Chondrocyte (in vitro differentiated cells): ENCODE measurements at regions not wholly inside any gene's neighbourhood (a gene's known extent, or its start where the extent isn't known, plus 50 kb on each side); places are given as distances from the start of the nearest gene placed in this dataset.

Experiments
- DNase-seq: peaks from one replicate; pipeline ENCODE4 v3.0.0; 2021; ENCODE audit warnings: mixed read lengths, low spot score
- H3K27ac Mint-ChIP-seq: one replicate; pipeline ENCODE4 v1.8.0; 2021; ENCODE audit warnings: mild to moderate bottlenecking, moderate library complexity, mixed read lengths; ENCODE audit not compliant: unreplicated experiment
- H3K27me3 Mint-ChIP-seq: 2 replicates; pipeline ENCODE4 v1.8.0; 2021; ENCODE audit warnings: low read depth, mixed read lengths
- H3K36me3 Mint-ChIP-seq: 2 replicates; pipeline ENCODE4 v1.8.0; 2021; ENCODE audit warnings: low read depth, mixed read lengths
- H3K4me1 Mint-ChIP-seq: 2 replicates; pipeline ENCODE4 v1.8.0; 2021; ENCODE audit warnings: low read depth, mild to moderate bottlenecking, mixed read lengths
- H3K4me3 Mint-ChIP-seq: one replicate; pipeline ENCODE4 v1.8.0; 2021; ENCODE audit warnings: mild to moderate bottlenecking, moderate library complexity, mixed read lengths; ENCODE audit not compliant: unreplicated experiment
- H3K9me3 Mint-ChIP-seq: 2 replicates; pipeline ENCODE4 v1.8.0; 2021; ENCODE audit warnings: low read depth, mixed read lengths
- TF ChIP-seq, protein P1 (sequence below): fragments of 200-600 bp; sonication (generic); IDR thresholded peaks from 2 replicates; pipeline ENCODE4 v1.5.0; 2021; ENCODE audit warnings: antibody characterized with exemption, mild to moderate bottlenecking, moderate library complexity

- Mint-ChIP-seq H3K27me3 (peaks cover 9% of the 10 kb centered on the region), H3K4me1 (no peaks in the 10 kb centered on the region), H3K27ac (no peak overlapping the region), H3K9me3 (peaks cover 7% of the 10 kb centered on the region), H3K4me3 (no peak overlapping the region), H3K36me3 (no peaks in the 10 kb centered on the region)
- TF ChIP-seq, protein P1, sequence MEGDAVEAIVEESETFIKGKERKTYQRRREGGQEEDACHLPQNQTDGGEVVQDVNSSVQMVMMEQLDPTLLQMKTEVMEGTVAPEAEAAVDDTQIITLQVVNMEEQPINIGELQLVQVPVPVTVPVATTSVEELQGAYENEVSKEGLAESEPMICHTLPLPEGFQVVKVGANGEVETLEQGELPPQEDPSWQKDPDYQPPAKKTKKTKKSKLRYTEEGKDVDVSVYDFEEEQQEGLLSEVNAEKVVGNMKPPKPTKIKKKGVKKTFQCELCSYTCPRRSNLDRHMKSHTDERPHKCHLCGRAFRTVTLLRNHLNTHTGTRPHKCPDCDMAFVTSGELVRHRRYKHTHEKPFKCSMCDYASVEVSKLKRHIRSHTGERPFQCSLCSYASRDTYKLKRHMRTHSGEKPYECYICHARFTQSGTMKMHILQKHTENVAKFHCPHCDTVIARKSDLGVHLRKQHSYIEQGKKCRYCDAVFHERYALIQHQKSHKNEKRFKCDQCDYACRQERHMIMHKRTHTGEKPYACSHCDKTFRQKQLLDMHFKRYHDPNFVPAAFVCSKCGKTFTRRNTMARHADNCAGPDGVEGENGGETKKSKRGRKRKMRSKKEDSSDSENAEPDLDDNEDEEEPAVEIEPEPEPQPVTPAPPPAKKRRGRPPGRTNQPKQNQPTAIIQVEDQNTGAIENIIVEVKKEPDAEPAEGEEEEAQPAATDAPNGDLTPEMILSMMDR = no peak
- DNase-seq = no peak
Observed at GRCh38 chr1:38715415-38715814, 144.2 kb downstream of the RRAGC start.

GRCh38 chr1:38712046-38712445, 147.5 kb downstream of the RRAGC start:
- Mint-ChIP-seq H3K36me3 (no peaks in the 10 kb centered on the region), H3K27me3 (peaks cover 12% of the 10 kb centered on the region), H3K9me3 (peaks cover 12% of the 10 kb centered on the region), H3K4me1 (no peaks in the 10 kb centered on the region), H3K27ac (no peak overlapping the region), H3K4me3 (no peak overlapping the region)
- DNase-seq = no peak
- TF ChIP-seq, protein P1 = no peak

DNA sequence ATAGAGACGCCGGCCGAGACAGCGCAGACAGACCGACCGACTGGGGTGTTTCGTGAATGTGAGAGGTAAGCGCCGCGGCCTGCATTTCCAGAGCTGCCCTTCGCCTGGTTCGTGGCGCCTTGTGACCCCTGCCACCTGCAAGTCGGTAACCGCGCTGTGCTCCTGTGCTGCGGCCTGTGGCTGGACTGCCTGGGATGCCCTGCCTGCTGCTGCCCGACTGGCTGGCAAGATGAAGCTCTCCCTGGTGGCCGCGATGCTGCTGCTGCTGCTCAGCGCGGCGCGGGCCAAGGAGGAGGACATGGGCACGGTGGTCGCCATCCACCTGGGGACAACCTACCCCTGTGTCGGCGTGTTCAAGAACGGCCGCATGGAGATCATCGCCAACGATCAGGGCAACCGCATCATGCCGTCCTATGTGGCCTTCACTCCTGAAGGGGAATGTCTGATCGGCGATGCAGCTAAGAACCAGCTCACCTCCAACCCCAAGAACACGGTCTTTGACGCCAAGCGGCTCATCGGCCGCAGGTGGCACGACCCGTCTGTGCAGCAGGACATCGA, 150.8 kb downstream of the RRAGC start:
- no peaks in the 10 kb centered on the region for H3K4me1 Mint-ChIP-seq
- H3K36me3 Mint-ChIP-seq = peaks cover 9% of the 10 kb centered on the region
- DNase-seq = no peak
- H3K27ac Mint-ChIP-seq = no peak overlapping the region
- H3K4me3 Mint-ChIP-seq = no peak overlapping the region
- peaks cover 30% of the 10 kb centered on the region for H3K27me3 Mint-ChIP-seq
- H3K9me3 Mint-ChIP-seq = peaks cover 28% of the 10 kb centered on the region
- TF ChIP-seq, protein P1 = no peak

- H3K27me3 Mint-ChIP-seq = peaks cover 43% of the 10 kb centered on the region
Observed at GRCh38 chr1:38701088-38701487, 158.5 kb downstream of the RRAGC start.

GRCh38 chr1:38700077-38700470, 159.5 kb downstream of the RRAGC start:
- Mint-ChIP-seq H3K36me3 (peaks cover 2% of the 10 kb centered on the region), H3K9me3 (peaks cover 2% of the 10 kb centered on the region), H3K27me3 (peaks cover 40% of the 10 kb centered on the region), H3K4me3 (no peak overlapping the region), H3K4me1 (no peaks in the 10 kb centered on the region), H3K27ac (no peak overlapping the region)
- TF ChIP-seq, protein P1 = no peak
- DNase-seq = no peak

More at GRCh38 chr1:38701088-38701487, 158.5 kb downstream of the RRAGC start:
- Mint-ChIP-seq H3K36me3 (peaks cover 3% of the 10 kb centered on the region), H3K27ac (no peak overlapping the region), H3K4me1 (no peaks in the 10 kb centered on the region), H3K9me3 (peaks cover 10% of the 10 kb centered on the region), H3K4me3 (no peak overlapping the region)
- DNase-seq = no peak
- TF ChIP-seq, protein P1 = no peak
